HuH-7 (cell line): ENCODE measurements at regions not wholly inside any gene's neighbourhood (a gene's known extent, or its start where the extent isn't known, plus 50 kb on each side); places are given as distances from the start of the nearest gene placed in this dataset.
"Not testable (repeated sequence)": the region's sequence is repeated elsewhere in the genome, so short reads cannot be mapped to it uniquely, and the experiment has no call there.

Experiments used
- DNase-seq: peaks from one replicate; pipeline ENCODE4 v3.0.0; 2011; ENCODE audit warnings: low spot score

DNA sequence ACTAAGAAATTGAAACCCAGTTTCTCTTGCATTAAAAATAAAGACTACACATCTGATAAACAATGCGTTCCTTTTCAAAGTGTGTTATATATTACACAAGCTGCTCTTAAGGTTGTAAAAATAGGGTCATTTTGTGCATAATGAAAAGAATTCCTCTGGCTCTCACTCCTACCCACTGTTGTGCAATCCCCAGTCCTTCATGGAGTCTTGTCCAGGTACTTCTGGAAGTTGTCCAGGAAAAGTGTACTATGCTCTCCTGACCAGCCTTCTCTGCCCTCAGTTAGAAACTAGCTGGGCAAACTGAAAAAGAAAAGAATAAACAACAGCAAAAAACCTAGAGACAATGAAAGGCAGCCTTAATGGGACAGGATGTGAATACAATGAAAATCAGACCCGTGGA, 345.5 kb upstream of the PAPPA start:
- DNase-seq = no peak

DNA sequence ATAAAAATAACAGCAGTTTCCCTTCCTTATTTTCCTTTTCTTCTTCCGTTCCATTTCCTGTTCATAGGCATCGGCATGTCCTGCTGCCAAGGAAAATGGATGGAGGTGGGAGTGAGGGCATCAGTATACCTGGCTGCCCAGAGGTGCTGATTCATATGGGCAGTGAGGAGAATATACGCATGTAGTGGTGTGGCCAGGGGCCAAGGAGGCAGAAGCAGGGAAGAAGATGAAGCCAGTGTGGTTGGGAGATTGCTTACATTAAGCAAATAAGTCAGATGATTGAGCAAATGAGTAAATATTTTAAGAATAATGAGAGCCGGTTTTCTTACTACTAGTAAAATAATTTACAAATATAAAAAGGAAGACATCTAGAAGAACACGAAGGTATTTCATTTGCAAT, 344.9 kb upstream of the PAPPA start:
- no peak for DNase-seq

DNA sequence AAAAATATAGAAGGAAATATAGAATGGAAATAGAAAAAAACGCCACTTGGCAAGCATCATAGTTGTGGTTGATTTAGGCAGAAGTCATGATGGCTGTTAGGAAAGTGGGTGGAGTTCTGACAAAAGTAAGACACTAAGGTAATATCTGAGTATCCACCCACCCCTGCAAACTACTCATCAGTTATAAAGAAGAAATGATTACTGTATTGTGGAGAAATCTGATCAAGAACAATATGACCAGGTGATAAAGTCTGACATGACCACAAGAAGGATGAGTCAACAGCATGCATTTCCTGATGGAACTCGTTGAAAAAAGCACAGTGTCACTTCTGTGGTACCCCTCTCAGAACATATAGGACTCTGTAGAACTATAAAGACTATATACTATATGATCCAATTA, 343.4 kb upstream of the PAPPA start:
- DNase-seq = no peak

DNA sequence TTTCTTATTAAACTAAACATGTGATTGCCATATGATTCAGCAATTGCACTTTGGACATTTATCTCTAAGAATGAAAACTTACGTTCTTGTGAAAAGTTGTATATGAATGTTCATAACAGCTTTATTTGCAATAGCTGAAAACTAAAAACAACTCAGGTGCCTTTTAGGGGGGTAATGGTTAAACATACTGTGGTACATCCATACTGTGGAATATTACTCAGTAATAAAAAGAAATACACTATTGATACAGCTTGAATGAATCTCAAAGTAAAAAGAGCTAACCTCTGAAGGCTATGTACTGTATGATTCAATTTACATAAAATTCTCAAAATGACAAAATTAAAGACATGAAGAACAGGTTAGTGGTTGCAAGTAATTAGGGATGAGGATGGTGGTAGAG, 339.5 kb upstream of the PAPPA start:
- no peak for DNase-seq

DNA sequence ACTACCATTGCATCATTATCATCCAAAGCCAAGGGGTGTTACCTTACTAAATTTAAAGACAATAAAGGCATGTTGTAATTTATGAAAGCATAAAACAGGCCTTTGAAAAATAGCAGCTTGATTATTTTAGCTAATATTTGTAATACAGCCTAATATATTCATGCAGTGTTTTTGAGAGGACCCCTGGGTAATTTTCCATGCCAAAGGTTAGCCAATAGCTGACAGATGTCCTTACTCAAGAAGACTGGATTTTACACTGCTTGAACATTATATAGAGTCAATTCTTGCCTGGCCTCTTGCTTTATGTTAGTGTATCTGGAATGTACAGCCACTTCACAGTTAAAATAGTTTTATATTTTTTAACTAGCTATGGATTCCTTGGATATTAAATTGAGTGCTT, 337.8 kb upstream of the PAPPA start:
- DNase-seq = no peak

DNA sequence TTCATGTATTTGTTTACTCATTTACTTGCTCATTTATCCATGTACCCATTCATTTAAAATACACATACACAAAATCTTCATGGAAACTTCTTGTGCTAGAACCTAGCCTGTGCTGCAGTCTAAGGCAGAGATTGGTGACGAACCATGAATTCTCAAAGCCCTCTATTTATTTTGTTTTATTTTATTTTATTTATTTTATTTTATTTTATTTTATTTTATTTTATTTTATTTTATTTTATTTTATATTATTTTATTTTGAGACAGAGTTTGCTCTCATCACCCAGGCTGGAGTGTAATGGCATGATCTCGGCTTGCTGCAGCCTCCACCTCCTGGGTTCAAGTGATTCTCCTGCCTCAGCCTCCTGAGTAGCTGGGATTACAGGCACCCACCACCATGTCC, 334.9 kb upstream of the PAPPA start:
- DNase-seq = not testable (repeated sequence)

DNA sequence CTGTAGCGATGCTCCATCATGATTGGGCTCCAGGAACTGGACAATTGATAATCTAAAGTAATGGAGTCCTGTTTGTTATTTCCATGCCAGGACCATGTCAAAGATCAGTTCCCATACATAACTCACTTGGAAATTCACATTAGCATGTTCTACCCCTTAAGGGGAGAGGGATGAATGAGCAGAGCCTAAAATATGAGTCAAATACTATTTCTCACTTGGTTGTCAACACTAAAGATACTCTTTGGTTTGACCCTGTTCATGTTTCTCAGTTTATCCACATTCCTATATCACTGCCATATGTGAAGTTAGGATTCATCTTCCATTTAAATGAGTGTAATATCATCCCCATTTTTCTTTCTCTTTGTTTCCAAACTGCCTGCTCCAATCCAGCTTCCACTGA, 321.6 kb upstream of the PAPPA start:
- no peak for DNase-seq

DNA sequence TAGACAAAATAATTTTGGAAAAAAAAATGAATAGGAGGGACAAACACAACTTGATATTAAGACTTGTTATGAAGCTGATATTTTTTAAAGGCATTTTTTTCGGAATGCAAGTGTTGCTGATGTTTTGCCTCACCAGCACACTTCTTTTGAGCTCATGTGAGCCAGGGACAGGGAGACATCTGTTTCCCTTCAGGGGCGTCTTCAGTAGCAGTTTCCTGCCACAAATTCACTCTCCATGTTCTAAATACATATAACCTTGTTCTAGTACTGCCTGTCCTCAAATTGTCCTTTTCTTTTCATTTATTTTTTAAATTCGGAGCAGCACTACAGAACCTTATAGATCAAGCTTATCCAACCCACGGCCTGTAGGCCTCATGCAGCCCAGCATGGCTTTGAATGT, 316.0 kb upstream of the PAPPA start:
- DNase-seq = no peak

DNA sequence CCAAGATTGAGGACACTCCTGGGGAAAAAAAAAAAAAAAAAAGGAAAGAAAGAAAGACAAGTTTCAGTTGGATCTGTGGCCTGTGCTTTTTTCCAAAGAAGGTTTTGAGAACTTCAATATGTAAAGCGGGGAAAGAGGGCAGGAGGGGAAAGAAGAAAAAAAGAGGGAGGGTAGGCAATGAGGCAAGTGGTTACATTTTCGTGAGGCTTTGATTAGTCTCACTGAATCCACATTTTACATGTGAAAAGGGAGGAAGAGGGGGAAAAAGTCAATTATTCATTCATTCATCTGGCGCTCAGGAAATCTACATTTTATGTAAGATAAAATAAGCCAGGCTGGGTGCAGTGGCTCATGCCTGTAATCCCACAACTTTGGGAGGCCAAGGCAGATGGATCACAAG, 315.2 kb upstream of the PAPPA start:
- no peak for DNase-seq

DNA sequence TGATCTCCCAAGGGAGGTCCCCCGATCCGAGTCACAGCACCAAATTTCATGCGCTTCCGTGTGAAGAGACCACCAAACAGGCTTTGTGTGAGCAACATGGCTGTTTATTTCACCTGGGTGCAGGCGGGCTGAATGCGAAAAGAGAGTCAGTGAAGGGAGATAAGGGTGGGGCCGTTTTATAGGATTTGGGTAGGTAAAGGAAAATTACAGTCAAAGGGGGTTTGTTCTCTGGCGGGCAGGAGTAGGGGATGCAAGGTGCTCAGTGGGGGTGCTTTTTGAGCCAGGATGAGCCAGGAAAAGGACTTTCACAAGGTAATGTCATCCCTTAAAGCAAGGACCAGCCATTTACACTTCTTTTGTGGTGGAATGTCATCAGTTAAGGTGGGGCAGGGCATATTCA, 309.2 kb upstream of the PAPPA start:
- not testable (repeated sequence) for DNase-seq

DNA sequence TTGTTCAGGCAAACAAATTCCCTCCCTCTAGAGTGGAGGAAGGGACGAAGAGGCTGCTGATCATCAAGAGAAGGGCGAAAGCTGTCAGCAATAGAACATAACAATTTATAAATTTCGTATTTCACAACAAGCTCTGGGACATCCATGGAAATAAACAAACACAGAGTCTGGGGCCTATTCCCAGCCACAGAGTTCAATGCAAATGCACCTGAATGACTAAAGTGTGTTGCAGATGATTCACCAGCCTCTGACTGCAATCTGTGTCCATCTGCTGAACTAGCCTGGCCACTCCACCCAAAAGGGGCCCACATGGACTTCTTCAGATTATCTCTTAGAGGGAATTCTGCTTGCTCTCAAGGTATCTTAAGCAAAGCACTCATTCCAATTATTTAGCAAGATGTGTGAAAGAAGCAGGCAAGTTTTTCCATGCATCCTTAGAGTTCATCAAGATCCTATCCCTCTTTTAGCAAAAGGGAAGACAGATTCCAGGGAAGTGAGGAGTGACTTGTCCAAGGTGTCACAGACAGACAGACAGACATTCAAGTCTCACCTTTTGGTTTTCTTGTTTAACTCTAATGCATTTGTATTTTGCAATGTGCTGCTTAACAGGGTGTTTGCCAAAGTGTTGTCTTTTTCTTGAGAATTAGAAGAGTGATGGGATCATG, 307.8 kb upstream of the PAPPA start:
- no peak for DNase-seq

DNA sequence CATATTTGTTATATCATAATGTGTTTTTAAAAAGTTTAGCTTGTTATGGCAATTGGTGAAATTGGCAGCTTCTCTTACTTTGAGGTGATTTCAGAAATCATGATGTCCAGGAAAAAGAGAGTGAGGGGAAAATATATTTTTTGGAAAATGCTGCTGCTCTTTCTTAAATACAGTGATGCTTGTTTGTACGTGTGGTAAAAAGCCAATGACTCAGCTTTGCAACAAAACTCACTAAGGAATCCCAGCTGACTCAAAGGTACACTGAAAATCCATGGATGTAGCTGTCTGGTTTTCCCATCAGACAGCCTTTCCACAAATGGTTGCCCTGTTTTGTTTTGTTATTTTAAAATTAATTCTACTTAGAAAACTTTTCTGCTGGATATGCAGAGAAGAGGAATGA, 306.4 kb upstream of the PAPPA start:
- no peak for DNase-seq

DNA sequence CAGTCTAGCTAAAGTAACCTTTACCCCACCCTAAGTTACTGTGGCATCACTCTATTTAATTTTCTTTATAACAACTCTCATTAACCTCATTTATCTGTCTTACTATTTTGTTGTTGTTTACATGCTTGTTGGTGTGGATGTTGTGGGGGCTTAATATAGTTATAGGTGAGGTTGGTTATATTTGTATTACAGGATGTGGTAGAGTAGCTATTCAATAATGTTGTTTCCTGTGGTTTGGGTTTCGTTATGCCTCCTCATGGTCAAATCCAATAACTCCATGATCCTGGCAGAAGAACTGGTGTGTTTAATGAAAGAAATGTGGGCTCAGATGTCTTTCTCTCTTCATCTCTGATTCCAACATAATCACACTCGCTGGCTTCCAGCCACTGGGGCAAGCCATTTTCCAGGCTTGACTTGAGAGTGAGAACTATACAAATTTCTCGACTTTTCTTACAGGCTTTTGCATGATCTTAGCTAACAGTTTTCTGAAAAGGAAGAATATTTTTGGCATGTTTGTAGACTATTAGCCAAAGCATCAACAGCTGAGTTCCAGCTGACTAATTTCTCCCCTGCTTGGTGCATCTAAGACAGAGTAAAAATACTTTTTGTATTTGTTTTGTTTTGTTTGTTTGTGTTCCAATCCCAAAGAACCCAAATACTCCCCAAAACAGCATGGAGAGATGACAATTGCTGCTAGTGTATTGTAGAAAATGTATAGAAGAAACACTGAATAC, 303.7 kb upstream of the PAPPA start:
- no peak for DNase-seq

DNA sequence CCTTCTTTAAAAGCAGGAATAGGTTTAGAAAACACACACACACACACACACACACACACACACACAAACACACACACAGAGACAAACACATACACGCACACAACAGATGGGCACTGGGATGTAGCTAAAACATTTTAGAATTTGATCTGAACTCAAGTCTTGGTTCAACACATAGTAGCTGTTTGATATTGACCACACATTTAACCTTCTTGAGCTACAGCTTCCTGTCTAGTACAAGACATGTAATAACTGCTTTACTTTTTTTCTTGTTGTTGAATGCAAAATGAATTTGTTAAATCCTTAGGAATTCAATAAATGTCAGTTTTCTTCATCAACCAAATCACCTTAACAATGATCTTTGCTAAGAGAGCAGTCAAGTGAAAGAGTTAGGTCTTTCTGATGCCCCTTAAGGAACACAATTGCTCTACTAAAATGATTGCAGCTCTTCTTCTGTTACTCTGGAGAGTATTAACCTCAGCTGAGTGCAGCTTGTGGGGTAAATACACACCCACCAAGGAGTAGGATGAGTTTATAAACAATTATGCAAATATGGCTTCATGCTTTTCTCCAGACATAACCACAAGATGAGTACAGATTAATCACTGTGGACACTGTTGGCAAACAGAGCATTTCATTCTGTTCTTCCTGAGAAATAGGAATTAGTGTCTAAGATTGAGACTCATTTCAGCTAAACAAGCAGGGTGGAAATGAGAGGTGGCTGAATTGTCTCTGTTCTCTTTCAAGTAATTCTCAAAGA, 302.9 kb upstream of the PAPPA start:
- DNase-seq = no peak

DNA sequence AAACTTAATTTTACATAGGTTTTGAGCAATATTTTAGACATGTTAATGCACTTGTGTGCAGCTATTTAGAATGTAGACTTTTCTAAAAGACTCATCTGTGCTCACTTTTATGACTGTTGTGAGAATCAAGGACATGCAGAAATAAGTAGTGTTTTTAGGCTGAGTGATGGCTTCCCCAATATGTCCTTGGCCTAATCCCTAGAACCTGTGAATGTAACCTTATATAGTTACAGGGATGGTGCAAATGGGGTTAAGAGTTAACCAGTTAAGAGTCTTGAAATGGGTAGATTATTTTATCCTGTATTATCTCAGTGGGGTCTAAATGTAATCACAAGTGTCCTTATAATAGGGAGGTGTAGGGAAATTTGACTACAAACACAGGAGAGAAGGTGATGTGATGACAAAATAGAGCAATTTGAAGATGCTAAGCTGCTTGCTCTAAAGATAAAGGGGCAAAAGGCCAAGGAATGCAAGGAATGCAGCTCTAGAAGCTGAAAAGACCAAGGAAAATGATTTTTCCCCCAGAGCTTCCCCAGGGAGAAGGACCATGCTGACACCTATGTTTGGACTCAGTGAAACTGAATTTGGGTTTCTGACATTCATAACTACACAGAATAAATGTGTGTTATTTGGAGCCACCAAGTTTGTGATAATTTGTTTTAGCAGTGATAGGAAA, 298.0 kb upstream of the PAPPA start:
- DNase-seq = no peak

DNA sequence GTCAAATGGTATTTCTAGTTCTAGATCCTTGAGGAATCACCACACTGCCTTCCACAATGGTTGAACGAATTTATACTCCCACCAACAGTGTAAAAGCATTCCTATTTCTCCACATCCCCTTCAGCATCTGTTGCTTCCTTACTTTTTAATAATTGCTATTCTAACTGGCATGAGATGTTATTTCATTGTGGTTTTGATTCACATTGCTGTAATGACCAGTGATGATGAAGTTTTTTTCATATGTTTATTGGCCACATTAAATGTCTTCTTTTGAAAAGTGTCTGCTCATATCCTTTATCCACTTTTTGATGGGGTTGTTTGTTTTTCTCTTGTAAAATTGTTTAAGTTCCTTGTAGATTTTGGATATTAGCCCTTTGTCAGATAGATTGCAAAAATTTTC, 295.2 kb upstream of the PAPPA start:
- not testable (repeated sequence) for DNase-seq

DNA sequence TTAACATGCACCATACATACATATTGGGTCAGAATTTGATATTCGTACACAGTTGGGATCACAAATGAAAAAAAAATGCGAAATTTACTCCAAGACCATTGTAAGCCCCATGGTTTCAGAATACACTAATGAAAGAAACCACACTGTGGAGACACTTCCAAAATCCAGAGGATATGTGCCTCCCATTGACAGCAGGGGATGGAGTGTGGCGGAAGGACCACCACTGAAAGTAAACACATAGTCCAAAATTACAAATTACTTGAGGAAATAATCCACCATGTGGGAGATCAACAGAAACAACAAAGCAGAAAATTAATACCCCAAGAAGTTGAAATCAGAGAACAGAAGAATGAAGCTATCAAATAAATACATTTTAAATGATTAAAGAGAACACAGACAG, 291.6 kb upstream of the PAPPA start:
- DNase-seq = no peak

DNA sequence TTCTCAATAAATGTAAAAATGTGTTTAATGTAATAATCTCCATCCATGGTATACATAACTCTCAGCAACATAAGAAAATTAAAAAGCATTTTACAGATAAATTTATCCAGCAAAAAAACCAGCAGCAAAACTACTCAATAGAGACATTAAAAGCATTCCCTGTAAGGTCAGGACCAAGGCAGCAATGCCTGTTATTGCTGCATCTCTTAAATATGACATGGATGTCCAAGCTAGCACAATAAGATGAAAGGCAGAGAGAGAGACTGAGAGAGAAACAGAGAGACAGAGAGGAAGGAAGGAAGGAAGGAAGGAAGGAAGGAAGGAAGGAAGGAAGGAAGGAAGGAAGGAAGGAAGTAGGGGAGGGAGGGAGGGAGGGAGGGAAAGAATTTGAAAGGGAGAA, 289.0 kb upstream of the PAPPA start:
- DNase-seq = no peak

DNA sequence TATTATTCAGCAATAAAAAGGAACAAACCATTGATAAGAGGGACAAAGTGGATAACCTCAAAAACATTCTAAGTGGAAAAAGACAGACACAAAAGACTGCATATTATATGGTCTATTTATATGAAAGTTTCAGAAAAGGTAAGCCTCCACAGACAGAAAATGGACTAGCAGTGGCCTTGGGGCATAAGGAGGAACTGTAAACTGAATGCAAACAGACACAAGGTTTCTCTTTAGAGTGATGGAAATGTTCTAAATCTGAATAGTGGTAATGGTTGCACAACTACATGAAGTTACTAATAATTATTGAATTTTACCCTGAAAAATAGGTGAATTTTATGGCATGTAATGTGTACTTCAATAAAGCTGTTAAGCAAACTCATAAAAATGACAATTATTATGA, 286.3 kb upstream of the PAPPA start:
- no peak for DNase-seq

DNA sequence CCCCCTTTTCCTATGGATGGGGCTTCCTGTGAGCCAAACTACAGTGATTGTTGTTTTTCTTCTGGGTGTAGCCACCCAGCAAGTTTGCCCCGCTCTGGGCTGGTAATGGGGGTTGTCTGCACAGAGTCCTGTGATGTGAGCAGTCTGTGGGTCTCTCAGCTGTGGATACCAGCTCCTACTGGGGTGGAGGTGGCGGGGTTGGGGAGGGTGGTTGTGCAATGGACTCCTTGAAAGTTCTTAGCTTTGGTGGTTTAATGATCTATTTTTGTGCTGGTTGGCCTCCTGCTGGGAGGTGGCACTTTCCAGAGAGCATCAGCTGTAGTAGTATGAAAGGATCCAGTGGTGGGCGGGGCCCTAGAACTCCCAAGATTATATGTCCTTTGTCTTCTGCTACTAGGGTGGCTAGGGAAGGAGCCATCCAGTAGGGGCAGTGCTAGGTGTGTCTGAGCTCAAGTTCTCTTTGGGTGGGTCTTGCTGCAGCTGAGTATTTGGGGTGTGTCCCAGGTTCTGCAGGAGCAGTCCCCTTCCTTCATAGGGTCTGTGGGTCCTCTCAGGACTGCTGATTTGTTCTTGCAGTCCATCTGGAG, 275.6 kb upstream of the PAPPA start:
- DNase-seq = no peak

DNA sequence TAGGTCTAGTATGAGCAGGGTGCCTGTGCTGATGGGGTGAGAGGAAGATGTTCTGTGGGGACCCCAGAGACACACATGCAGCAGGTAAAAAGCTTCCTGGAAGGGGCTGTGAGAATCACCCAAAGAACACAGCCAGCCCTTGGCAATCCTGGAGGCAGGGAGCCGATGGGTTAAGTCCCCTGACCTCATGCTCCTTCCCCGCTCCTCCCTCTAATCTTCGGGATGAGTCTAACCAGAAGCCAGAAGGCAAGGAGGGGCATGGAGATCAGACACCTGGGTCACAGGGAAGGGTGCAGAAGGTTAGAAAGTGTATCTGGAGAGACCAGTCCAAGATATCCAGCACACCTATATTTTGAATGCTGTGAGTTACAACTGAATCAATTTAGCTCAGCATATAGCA, 274.1 kb upstream of the PAPPA start:
- DNase-seq = no peak

DNA sequence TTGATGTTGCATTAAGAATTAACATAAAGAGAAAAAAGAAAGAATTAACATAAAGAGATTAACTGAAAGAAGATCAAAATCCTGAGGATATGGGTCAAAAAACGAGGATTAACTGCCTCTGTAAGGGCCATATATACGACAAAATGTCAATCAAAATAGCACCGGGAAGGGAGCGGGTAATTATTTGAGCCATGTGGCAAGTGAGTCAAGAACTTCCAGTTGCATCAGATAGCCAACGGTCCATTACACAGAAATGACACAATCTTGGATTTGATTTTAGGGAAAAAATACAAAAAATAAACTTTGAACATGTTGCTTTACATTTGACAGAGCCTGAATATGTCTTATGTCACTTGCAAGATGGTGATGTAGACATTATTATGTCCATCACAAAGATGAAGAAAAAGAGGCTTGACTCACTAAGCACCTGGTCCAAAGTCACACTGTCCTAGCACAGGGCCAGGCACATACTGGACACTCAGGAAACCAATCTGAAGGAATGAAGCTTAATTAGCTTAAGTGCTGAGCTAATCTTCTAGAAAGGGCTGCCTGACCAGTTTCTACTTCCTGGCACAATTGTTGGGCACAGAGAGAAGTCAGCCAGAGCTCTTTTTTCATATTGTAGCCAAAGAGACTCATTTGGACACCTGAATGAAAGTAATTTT, 273.2 kb upstream of the PAPPA start:
- DNase-seq = no peak
